Fibroblast of pulmonary artery (primary cell): ENCODE measurements at regions not wholly inside any gene's neighbourhood (a gene's known extent, or its start where the extent isn't known, plus 50 kb on each side); places are given as distances from the start of the nearest gene placed in this dataset.
"Not testable (repeated sequence)": the region's sequence is repeated elsewhere in the genome, so short reads cannot be mapped to it uniquely, and the experiment has no call there.

Experiments
- DNase-seq: peaks from one replicate; pipeline ENCODE4 v3.0.0-alpha.2; 2010; ENCODE audit warnings: low read depth
- H3K4me3 ChIP-seq: replicated peaks from 2 replicates; pipeline ENCODE4 v1.5.1; 2011; ENCODE audit warnings: low read depth, mild to moderate bottlenecking, control low read depth, low read length, moderate library complexity
- TF ChIP-seq, protein P1 (sequence below): IDR thresholded peaks from 2 replicates; pipeline ENCODE4 v1.5.1; 2011; ENCODE audit warnings: mild to moderate bottlenecking, control low read depth, low read length, inconsistent platforms; ENCODE audit errors: missing control alignments

DNA sequence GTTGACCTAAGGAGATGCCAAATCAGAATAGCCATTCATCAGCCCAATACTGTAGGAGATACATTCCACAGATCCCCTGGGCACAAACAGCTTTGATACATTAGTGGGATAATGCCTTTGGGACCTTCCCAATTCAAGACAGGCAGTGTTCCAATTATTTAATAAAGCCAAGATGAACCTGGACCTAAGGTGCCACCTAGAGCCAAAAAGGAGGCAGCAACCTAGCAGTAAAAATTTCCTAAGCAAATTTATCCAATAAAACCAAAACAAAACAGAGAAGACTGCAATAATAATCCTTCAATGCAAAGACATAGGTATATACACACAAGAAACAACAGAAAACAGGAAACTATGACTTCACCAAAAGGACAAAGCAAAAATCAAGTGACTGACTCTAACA, 253.0 kb downstream of the HINT1 start:
- no peak overlapping the region for H3K4me3 ChIP-seq
- peak; percentile 17 for DNase-seq
- TF ChIP-seq, protein P1, sequence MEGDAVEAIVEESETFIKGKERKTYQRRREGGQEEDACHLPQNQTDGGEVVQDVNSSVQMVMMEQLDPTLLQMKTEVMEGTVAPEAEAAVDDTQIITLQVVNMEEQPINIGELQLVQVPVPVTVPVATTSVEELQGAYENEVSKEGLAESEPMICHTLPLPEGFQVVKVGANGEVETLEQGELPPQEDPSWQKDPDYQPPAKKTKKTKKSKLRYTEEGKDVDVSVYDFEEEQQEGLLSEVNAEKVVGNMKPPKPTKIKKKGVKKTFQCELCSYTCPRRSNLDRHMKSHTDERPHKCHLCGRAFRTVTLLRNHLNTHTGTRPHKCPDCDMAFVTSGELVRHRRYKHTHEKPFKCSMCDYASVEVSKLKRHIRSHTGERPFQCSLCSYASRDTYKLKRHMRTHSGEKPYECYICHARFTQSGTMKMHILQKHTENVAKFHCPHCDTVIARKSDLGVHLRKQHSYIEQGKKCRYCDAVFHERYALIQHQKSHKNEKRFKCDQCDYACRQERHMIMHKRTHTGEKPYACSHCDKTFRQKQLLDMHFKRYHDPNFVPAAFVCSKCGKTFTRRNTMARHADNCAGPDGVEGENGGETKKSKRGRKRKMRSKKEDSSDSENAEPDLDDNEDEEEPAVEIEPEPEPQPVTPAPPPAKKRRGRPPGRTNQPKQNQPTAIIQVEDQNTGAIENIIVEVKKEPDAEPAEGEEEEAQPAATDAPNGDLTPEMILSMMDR = peak; percentile 21

DNA sequence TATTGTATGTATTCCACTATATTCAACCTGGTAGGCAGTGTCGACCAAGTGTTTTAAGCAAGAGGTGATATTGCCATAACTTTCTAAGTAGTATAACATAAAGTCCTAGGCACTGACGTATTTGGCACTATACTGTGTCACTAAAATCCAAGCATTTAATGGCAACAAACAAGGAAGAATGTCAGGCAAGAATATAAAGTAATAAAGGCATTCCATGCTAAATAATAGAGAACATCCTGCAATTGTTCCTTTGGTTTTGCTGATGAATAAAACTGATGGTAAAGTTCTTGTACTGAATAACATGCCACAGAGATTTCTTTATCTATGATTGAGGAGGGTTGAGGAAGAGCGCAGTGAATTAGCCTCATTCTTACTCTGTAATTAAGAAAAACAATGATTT, 256.9 kb downstream of the HINT1 start:
- DNase-seq = no peak
- no peak overlapping the region for H3K4me3 ChIP-seq
- TF ChIP-seq, protein P1 = no peak

DNA sequence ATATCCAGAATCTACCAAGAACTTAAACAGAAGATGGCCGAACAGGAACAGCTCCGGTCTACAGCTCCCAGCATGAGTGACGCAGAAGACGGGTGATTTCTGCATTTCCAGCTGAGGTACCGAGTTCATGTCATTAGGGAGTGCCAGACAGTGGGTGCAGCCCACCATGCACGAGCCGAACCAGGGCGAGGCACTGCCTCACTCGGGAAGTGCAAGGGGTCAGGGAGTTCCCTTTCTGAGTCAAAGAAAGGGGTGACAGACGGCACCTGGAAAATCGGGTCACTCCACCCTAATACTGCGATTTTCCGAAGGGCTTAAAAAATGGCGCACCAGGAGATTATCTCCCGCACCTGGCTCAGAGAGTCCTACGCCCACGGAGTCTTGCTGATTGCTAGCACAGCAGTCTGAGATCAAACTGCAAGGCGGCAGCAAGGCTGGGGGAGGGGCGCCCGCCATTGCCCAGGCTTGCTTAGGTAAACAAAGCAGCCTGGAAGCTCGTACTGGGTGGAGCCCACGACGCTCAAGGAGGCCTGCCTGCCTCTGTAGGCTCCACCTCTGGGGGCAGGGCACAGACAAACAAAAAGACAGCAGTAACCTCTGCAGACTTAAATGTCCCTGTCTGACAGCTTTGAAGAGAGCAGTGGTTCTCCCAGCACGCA, 267.4 kb downstream of the HINT1 start:
- DNase-seq = not testable (repeated sequence)

DNA sequence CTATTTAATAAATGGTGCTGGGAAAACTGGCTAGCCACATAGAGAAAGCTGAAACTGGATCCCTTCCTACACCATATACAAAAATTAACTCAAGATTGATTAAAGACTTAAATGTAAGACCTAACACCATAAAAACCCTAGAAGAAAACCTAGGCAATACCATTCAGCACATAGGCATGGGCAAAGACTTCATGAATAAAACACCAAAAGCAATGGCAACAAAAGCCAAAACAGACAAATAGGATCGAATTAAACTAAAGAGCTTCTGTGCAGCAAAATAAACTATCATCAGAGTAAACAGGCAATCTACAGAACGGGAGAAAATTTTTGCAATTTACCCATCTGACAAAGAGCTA, 267.9 kb downstream of the HINT1 start:
- DNase-seq, H3K4me3 ChIP-seq: not testable (repeated sequence)

More for the DNA sequence above, 267.4 kb downstream of the HINT1 start:
- not testable (repeated sequence) for H3K4me3 ChIP-seq

DNA sequence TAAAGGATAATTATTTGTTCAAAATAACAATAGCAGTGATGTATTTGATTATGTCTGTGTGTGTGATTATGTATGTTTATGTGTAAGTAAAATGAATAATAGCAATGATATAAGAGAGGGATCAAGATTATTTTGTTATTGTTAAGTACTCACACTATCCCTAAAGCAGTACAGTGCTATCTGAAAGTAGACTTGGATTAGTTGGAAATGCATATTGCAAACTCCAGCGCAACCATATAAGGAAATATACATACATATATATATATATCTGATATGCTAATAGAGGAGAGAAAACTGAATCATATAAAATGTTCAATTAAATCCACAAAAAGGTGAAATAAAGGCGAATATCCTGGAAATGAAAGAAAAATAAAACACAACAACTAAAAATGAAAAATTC, 268.4 kb downstream of the HINT1 start:
- no peak overlapping the region for H3K4me3 ChIP-seq
- TF ChIP-seq, protein P1 = no peak
- no peak for DNase-seq

DNA sequence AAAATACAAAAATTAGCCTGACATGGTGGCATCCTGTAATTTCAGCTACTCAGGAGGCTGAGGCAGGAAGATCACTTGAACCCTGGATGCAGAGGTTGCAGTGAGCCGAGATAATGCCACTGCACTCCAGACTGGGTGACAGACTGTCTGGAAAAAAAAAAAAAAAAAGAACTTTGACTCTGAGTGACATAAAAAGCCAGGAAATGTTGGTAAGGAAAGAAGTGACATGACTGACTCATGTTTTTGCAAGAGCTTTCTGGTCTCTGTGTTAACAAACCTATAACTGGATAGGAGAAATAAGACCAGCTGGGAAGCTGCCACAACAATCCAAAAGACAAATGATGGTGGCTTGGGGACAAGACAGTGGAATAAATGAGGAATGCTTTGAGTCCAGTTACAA, 272.1 kb downstream of the HINT1 start:
- DNase-seq = no peak
- TF ChIP-seq, protein P1 = no peak

DNA sequence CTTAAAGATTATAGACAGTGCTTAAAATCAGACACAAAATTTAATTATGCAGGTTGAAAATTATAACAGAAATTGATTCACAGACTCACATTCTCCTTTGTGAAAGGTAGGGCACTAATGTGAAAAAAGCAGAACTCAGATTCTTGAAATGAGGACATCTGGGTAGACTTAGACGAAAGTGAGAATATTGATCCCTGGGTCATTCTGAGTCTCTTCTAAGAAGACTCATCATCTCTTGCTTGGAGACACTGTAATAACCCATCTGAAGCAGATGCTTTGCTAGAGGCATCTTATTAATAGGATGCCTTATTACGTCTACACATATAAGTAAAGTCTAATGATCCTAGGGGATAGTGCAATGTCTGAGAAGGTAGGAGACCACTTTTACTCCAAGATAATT, 274.4 kb downstream of the HINT1 start:
- H3K4me3 ChIP-seq = no peak overlapping the region
- TF ChIP-seq, protein P1 = no peak
- DNase-seq = no peak

More for the DNA sequence above, 272.1 kb downstream of the HINT1 start:
- no peak overlapping the region for H3K4me3 ChIP-seq

DNA sequence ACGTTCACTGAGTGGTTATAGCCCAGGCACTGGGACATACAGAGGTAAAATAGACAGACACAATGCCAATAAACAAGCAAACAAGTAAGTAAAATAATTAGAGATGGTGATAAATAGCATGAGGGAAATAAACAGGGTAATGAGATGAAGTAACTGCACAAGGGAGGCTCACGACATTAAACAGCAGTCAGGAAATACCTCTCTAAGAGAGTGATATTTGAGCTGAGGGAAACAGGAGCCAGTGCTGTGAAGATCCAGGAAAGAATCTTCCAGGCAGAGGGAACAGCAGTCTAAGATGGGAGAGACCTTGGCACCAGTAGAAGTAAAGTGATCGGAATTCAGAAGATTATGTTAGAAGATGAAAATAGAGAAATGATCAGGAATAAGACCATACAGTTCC, 279.4 kb downstream of the HINT1 start:
- DNase-seq = no peak
- no peak overlapping the region for H3K4me3 ChIP-seq
- TF ChIP-seq, protein P1 = no peak
